ENCODE measurements at regions not wholly inside any gene's neighbourhood (a gene's known extent, or its start where the extent isn't known, plus 50 kb on each side); places are given as distances from the start of the nearest gene placed in this dataset.

DNA sequence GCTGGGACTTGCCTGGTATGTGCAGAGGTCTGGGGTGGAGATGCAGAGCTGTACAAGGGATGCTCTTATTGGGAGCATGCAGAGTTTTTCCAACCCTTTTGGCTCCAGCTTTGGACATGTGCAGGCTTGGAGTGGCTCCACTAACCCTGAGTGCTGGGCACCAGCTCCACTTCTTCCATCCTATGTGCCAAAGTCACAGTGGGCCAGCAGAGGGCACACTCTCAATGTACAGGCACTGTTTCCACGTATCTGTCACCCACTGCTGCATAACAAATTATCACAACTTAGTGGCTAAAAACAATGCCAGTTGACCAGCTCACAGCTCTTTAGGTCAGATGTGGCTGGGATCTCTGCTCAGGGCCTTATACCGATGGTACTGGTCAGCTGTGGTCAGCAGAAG lies 631.8 kb downstream of the AJAP1 start:
- peak; percentile 6 for DNase-seq (ENCODE audit: low read depth)

DNA sequence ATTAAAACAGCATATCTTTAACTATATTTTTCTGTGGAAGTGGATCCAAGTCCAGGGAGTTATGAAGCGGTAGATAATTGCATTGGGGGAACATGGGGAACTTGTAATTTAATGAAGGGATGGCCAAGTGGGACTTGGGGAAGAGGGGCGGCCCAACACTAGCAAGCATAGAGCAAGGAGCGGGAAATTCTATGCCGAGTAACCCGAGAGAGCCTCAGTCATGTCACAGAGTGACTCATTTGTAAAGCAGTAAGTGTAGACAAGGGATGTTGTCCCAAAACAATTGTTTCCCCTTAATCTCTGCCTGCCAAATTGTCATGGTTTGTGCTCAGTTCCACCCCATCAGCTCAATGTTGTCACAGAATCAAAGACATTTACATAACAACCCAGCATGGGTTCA lies 620.1 kb downstream of the AJAP1 start:
- no peak for DNase-seq (ENCODE audit: low read depth)

DNA sequence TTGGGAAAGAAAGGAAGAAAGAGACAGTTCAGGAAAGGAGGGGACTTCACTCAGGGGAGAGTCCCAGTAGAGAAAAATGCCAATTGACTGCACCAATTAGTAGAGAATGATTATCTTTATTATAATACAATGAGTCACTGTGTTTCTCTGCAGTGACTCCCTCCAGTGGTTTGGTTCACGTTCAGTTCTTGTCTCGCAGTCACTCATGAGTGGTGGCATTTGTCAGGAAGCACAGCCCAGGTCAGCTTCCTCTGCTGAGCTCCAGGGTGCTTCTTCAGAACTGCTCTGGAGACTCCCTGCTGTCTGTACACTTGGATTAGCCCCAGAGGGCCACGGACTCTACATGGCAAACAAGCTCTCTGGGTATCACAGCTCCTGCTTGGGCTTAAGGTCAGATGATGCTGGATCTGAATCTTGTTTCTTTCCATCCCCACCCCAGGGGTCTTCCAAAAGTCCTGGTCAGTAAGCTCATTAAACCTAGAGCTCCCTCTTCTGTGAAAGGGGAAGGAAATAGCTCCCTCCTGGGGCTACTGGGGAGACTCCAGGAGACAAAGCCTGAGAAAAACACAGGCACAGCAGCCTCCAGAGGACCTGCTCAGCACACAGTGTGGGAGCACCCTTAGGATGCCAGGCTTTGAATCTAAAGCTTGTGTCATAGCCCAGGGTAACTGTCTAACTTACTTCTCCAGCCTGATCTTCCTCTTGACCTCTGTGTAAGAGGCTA lies 619.0 kb downstream of the AJAP1 start:
- peak; percentile 6 for DNase-seq (ENCODE audit: low read depth)

DNA sequence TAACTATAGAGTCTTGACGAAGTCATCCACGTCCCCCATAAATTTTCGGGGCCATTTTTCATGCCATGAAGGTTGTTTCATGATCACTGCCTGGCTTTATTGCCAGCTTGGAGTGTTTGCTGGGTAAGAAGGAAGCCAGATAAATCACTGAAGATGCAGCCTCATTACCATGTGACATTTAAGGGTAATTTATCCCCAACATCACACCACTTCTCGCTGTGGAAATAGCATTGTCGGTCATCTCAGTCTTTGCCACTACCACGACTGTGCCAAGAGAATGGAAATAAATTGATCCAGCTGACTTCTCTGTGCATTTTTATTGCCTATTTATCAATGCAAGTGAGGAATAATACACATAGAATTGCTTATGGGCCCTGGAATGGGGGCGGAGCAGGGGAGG lies 617.9 kb downstream of the AJAP1 start:
- no peak for DNase-seq (ENCODE audit: low read depth)

DNA sequence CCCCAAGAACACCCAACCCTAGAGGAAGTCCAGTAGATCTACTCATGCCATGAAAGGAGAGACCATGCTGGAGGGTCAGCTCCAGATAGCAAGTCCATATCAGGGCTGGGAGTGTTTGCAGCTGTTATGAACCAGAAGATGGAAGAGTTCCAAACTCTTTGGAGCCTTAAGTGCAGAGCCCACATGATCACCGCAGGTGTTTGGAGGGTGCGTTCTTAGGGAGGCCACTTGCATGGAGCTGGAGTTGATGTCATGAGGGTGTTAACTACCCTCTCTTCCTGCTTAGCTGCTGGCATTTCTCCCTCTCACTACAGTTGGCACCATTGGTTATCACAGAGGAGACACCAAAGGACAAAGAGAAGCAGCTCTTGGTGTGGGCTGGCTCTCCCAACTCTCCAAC lies 616.9 kb downstream of the AJAP1 start:
- no peak for DNase-seq (ENCODE audit: low read depth)

DNA sequence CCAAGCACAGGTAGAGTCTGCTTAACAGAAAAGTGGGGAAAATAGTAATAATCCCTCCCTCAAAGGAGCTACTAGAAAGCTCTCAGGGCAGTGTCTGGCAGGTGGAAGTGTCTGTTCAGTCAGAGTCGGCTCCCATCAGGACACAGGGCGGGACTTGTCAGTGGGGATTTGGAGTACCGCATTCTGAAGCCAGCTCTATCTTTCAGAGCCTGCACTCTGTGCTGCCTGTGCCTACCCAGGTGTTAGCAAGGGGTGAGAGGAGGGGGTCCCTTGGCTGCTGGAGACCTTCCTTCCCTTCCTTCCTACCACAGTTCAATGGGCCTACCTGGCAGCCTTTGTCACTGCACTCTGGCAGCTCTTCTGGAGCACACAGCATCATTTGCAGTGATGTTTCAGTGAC lies 615.5 kb downstream of the AJAP1 start:
- DNase-seq (ENCODE audit: low read depth), result no peak

DNA sequence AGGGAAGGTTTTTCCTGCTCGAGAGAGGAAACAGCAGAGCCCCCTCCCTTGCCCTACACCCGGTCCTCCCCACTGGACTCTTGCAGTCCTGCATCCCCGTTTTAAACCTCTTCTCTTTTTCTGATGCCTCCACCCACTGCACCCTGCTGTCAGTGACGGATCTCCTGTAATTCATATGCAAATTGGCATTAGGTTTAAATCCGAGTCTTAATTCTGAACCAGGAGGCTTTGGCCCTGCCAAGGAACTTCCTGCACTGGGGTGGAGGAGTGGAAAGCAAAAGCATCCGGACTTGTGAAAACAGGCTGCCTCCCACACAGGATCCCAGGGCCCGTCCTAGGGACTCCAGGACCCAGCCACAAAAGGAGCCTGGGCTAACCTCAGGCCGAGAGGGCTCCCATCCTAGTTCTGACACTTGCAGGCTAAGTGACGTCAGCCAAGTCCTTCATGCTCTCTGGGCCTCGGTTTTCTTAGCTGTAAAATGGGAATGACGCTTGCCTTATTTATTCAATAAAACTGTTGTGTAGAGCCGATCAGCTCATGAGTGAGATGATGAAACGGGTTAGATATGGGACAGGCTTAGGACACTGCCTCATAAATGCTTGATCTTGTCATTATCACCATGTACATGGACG lies 613.3 kb downstream of the AJAP1 start:
- DNase-seq (ENCODE audit: low read depth), result no peak

DNA sequence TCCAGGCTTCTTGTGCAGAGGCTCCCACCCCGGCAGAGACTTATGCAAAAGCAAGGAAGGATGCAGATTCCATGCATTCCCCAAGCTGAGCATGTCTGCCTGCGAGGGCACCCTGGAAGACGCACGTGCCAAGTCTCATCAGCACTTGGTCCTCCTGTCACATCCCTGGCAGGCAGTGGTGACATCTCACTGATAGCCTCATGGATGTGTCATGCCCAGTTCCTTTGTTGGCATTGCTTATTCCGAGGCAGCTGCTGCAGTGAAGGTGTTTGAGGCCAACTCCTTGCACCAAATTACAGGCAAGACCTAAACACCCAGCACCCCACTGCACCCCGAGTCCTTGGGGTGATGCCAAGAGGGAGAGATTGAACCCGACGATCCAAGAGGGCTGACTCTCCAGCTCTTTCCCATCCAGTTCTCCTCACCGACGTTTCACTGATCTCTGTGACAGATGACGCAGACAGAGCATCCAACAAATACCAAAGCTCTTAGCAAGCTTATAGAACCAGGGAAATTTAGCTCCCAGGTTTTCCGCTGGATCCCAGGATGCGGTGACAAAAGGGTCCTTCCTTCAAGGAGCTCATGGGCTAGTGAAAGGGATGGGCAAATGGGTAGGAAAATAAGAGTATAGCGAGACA lies 611.1 kb downstream of the AJAP1 start:
- no peak for DNase-seq (ENCODE audit: low read depth)

DNA sequence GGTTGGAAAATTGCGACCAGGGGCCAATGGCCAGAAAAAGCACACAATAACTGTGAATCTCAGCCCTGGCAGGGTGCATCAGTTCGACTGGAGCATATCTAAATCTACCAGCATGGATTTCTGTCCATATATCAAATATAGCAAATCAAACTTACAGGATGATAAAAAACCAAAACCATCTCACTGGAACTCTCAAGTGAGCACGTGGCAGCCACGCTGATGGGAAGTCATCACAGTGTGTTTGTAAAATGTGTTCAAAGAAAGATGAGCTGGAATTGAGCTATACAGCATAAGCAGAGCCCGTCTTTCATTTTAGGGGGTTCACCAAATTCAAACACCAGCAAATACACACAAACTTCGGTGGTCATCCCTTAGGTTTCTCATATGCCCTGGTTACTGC lies 610.1 kb downstream of the AJAP1 start:
- DNase-seq (ENCODE audit: low read depth), result no peak

DNA sequence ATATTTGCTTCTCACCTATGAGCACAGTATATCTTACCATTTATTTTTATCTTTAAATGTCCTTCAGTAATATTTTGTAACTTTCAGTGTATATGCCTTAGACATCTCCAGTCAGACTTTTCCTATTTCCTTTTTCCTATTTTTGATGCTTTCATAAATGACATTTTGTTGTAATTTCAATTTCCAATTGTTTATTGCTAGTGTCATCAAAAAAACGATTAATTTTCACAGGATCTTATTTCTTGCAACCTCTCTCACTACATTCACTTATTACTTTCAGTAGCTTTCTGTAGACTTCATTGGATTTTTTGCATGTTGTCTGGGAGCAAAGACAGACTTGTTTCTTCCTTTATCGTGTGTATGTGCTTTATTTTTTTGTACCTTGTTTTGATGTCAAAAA lies 602.4 kb downstream of the AJAP1 start:
- no peak for DNase-seq (ENCODE audit: low read depth)

DNA sequence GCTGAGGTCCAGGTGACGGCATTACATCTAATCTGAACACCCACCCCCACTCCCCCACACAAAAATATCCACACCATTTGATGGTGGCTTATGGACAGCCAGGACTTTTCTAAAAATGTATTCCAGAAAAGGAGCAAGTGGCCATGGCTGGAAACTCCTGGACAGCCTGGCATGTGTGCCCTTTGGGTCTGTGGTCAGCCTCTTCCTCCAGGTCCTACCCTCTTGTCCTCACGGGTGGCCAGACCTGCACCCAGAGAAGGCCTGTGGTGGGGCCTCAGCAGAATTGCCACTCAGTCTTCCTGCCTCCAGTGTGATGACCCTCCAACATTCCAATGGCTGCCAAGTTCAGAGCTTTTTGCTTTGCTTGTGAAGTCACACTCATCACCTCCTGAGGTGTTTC lies 600.6 kb downstream of the AJAP1 start:
- no peak for DNase-seq (ENCODE audit: low read depth)

DNA sequence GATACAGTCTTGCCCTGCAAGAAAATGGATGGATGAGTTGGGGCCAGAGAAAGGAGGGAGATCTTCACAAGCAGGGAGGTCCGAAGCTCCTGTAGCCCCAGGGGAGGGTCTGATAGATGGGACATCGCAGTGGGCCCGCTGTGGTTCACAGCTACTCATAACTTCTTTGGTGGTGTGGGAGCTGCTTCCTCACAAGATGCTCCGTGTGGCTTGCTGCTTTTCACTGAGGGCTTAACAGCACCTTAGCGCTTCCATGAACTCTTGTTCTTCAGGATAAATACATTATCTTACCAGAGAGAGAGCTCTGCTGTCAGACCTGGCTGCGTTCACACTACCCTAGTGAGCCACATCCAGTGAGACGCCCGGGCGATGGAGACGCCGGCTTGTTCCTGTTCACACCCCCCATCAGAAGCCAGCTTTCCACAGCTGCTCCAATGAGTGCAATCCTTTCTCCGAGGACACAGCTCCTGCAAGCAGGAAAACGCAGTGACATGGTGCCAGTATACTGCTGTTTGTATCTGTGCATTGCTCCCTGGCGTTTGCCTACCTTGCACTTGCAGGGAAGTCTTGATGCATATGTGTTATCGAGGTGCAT lies 599.8 kb downstream of the AJAP1 start:
- no peak for DNase-seq (ENCODE audit: low read depth)

DNA sequence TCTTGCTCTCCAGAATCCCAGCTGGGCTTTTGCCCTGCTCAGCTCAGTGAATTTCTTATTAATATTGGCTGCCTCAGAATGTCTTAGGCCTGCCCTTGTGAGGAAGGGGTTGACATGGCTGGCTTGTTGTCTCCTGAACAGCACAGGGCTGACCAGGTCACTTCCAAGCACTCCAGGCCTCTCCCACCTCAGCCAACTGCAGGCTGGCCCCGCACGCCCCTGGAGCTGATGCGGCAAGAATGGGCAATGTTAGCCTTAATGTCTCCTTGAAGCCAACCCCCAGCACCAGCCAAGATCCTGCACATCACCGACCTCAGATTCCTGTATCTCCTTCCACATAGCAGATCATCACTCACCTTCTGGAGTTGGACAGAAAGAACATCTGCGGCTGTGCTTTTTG lies 598.6 kb downstream of the AJAP1 start:
- DNase-seq (ENCODE audit: low read depth), result no peak

DNA sequence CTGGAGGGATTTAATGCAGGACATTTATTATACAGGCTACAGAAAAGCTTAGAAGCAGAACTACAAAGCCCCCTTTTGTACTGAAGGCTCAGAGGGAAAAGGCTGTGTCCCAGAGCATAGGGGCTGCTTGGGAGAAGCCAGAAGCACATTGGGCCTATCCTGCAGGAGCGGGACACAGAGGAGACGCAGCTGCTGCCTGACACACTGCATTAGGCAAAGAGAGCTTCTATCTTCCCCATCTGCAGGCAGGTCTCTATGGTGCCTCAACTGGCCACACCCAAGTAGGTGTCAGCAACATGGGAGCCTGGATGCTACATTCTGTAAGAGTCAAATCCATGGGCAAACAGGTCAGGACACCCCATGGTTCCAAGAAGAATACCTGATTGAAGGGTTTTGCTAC lies 595.9 kb downstream of the AJAP1 start:
- no peak for DNase-seq (ENCODE audit: low read depth)

DNA sequence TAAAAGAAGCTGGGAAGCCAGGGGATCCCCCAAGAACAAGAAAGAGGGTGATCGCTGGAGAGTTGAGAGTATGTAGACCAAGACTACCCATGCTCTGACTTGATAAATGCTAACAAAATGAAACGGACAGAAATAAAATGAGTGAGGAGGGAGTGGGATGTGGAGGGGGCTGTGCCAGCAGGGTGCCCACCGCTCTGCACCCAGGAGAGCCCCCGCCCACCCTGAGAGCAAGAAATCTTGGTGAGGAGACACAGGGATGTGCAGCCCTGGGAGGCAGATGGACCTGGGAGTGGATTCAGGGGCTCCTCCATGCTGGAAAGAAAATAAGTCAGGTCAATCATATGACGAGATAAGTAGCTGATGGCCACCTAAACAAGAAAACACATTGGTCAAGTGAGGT lies 590.9 kb downstream of the AJAP1 start:
- no peak for DNase-seq (ENCODE audit: low read depth)

DNA sequence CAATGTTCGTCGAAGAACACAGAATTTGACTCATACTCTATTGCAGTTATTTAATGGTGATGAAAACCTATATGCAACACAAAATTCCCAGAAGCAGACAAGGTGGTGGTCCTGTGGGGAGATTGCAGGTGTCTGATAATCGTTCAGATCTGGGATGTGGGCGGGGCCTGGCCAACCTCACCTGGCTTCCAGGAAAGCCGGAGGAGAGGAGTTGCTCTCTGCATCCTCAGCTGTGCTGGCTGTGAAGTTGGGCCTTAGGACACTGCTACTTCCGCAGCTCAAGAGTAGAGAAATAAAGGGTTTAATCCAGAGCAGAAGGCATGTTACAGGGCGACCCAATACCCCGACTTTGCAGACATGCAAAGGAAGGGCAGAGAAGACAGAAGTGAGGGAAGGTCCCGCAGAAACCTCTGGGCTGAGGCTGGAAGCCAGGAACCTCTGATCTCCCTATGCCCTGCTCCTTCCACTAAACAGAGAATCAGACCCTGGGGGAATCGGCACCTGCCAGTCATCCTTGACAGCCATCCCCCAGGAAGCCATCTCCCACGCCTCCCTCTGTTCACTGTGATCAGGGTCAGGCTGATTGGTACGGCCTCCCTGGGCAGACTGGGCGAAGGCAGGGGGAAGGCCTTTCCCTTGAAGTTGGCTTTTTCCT lies 590.3 kb downstream of the AJAP1 start:
- DNase-seq (ENCODE audit: low read depth), result no peak

DNA sequence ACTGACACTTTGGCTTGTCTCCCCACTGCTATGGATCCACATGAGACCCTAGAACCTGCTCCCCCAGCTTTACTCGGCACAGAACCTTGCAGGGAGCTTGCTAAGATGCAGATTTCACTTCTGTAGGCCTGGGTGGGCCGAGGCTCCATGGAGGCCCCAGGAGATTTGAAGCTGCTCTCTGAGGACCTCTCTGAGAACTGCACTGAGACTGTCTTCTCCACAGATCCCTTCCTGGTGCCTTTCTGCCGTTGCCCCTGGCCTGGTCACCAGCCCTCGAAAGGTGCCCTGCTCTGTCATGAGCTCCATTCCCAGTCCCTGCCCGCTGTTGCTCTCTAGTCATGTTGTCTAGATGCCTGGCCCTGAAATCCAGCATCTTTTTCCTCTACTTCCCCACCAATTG lies 588.4 kb downstream of the AJAP1 start:
- no peak for DNase-seq (ENCODE audit: low read depth)

DNA sequence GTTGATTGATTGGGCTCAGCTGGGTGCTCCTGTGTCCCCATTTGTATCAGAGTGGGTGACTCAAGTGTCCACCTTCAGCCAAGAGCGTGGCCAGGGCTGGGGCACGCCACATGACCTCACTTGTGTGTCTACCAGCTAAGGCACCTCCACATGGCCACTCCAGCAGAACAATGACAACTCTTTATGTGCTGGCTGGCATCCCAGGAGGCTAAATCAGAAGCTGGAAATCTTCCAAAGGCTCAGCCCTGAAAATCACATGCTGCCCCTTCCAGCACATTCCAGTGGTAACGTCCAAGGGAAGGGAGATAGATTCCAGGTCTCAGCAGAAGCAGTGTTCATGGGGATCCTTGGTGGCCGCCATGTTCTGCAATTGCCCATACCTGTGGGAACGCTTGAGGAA lies 585.5 kb downstream of the AJAP1 start:
- DNase-seq (ENCODE audit: low read depth), result no peak

DNA sequence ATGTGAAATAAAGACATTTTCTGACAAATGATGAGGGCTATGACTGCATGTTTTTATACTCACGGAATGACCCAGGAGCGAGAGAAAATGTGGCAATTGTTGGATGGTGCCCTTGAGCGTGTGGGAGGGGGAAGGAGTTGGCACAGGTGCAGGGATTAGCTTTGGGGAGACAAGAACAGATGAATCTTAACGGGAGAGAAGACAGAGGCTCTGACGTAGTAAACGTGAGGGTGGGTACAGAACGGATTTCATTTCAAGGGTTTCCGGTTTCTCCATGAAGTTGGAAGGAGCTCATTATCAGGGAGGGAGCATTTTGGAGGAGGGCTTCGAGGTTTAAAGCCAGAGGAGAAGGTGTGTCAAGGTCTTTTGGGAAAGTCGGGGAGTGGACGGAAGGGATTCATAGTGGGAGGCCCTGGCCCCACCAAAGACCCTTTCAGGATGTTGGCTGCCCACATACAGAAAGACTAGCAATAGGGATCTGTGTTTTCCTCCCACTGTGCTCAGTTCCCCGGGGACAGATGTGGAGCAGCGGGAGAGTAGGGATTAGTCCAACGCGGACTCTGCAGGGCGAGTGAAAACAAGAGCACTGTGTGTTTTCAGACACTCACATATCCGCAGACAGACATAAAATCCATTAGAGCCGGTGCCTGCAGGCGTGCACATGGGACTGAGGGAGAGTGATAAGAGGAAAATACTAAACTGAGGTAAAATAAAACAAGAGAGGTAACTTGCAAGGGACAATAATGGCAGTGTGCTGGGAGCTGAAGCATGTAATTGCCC lies 584.1 kb downstream of the AJAP1 start:
- no peak for DNase-seq (ENCODE audit: low read depth)

DNA sequence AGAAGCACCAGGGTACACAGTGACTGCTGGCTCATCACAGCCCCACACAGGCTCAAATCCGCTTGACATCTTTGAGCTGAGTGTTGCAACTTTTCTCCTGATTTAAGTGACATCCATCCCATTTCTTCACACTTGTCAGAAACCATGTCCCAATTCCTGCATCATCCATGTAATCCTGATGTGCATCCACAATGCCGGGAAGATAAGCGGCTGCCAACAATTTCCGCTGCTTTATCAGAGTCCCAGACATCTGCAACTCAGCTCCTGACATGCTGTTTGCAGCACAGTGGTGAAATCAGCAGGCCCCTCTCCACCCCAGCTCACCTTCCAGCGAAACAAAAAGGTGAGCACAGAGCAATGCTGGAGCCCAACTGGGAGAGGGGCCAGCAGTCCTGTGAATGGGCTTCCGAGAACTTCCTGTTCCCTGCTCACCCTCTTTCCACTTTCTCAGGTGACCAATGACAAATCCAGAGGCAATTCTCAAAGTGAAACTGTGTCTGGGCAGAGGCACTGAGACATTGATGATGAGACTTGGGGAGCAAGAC lies 581.0 kb downstream of the AJAP1 start:
- no peak for DNase-seq (ENCODE audit: low read depth)

DNA sequence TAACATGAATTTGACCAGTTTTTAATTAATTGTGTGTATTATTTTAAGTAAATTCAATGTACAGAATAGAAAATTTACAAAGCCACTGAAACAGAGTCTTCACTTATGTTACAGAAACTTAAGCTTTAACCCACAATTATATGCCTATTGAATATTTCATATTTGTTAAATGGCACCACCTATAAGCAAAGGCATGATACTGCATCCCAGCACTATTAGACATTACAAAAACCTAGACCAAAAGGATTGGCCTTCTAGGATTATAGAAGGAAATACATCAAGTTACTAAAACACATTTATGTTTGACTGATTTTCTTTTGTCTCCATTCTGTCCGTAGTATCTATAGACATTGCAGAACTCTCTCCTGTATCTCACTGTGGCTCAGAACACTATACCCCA lies 578.1 kb downstream of the AJAP1 start:
- DNase-seq (ENCODE audit: low read depth), result no peak

Measured in activated T-cell treated with anti-CD3 and anti-CD28 coated beads for 48 hours (primary cell).